K562 (cell line): ENCODE measurements at regions not wholly inside any gene's neighbourhood (a gene's known extent, or its start where the extent isn't known, plus 50 kb on each side); places are given as distances from the start of the nearest gene placed in this dataset.
A peak's percentile ranks its signal among the peaks of the same experiment; 100 is the strongest.

Source experiments
- ATAC-seq: fragments of 200-7000 bp; cut with Tn5 transposase; 3 replicates; pipeline ENCODE4 v1.9.1; 2020; ENCODE audit warnings: moderate library complexity
- BruUV-seq: library from RNA; stranded (reverse); fragments of 400-500 nt; replicated peaks from 2 replicates; lab custom pipeline; 2021; lab: Mats Ljungman, UMichigan
- CTCF ChIA-PET: fragments of 300-600 bp; formaldehyde crosslinking; extraction: SDS; loops from one replicate; lab custom pipeline; 2021; ENCODE audit warnings: low intra/inter-chr PET ratio; lab: Yijun Ruan, JAX
- POLR2A ChIA-PET: fragments of 300-600, 350-650 bp; sonication (Branson Sonifier 250); formaldehyde crosslinking; extraction: SDS; loops from one replicate; lab custom pipeline; 2021; ENCODE audit warnings: antibody characterized with exemption, inconsistent platforms; lab: Yijun Ruan, JAX
- DNase-seq, 4 experiments: peaks; one replicate each; pipeline versions ENCODE4 v3.0.0 to v3.0.0-alpha.2; 2011 to 2018; ENCODE audit warnings: low spot score in 3 of 4, mixed read lengths in 3 of 4; ENCODE audit errors: extremely low read depth in 1 of 4
- FAIRE-seq: peaks from 2 replicates; lab custom pipeline; 2011; peaks lifted over from hg19 to GRCh38; lab: Jason Lieb, UNC
- H2AFZ ChIP-seq: 2 replicates; pipeline ENCODE4 v1.6.0; 2011; ENCODE audit warnings: low read depth, low read length, control low read depth, inconsistent platforms
- H3K27ac ChIP-seq: fragments of 200-600 bp; 3 replicates; pipeline ENCODE4 v1.8.0; 2011; ENCODE audit warnings: low read depth, mild to moderate bottlenecking, control low read depth, inconsistent platforms, low read length, moderate library complexity, mixed read lengths; ENCODE audit errors: extremely low read depth
- H3K27me3 ChIP-seq, 2 experiments: fragments of 300-600 bp in 1 of 2; 2 replicates in 1 of 2; 3 replicates in 1 of 2; pipeline versions ENCODE4 v1.6.0 to v1.8.0; 2011; ENCODE audit warnings: inconsistent platforms in 2 of 2, low read length in 2 of 2, mild to moderate bottlenecking in 1 of 2, mixed read lengths in 1 of 2, moderate library complexity in 1 of 2; ENCODE audit not compliant: control insufficient read depth in 2 of 2, insufficient read depth in 2 of 2
- H3K36me3 ChIP-seq: fragments of 300-600 bp; 3 replicates; pipeline ENCODE4 v1.8.0; 2011; ENCODE audit warnings: mild to moderate bottlenecking, low read length, inconsistent platforms; ENCODE audit not compliant: control insufficient read depth, insufficient read depth
- H3K4me1 ChIP-seq, 2 experiments: fragments of 200-600 bp in 1 of 2; replicated peaks in 1 of 2; 2 replicates in 1 of 2; 3 replicates in 1 of 2; pipeline versions ENCODE4 v1.5.1 to v1.8.0; 2011; ENCODE audit warnings: inconsistent platforms in 2 of 2, low read length in 2 of 2, mild to moderate bottlenecking in 1 of 2, mixed read lengths in 1 of 2, moderate library complexity in 1 of 2; ENCODE audit not compliant: control insufficient read depth in 2 of 2, insufficient read depth in 2 of 2
- H3K4me2 ChIP-seq: 2 replicates; pipeline ENCODE4 v1.6.1; 2011; ENCODE audit warnings: low read length, control low read depth, inconsistent platforms, mixed read lengths; ENCODE audit not compliant: insufficient read depth
- H3K4me3 ChIP-seq: fragments of 200-600 bp; sonication (generic), shearing (Covaris generic); 2 replicates; pipeline ENCODE4 v1.5.1; 2016; ENCODE audit warnings: control low read depth, inconsistent platforms
- H3K79me2 ChIP-seq: fragments of 200-600 bp; 3 replicates; pipeline ENCODE4 v1.8.0; 2011; ENCODE audit warnings: low read length, inconsistent platforms; ENCODE audit not compliant: control insufficient read depth, insufficient read depth
- H3K9ac ChIP-seq, 2 experiments: 2 replicates each; pipeline versions ENCODE4 v1.6.0 to v1.6.1; 2011; ENCODE audit warnings: low read depth in 2 of 2, low read length in 2 of 2, control low read depth in 1 of 2, inconsistent platforms in 1 of 2, mild to moderate bottlenecking in 1 of 2, mixed read lengths in 1 of 2; ENCODE audit not compliant: insufficient read depth in 1 of 2
- H3K9me1 ChIP-seq: one replicate; pipeline ENCODE4 v1.6.0; 2011; ENCODE audit warnings: inconsistent platforms, mild to moderate bottlenecking, low read length, moderate library complexity; ENCODE audit not compliant: control insufficient read depth, insufficient read depth
- H3K9me3 ChIP-seq: replicated peaks from 2 replicates; pipeline ENCODE4 v1.5.1; 2011; ENCODE audit warnings: low read depth, low read length, inconsistent platforms; ENCODE audit not compliant: control insufficient read depth, insufficient read depth
- H4K20me1 ChIP-seq: replicated peaks from 2 replicates; pipeline ENCODE4 v1.6.1; 2011; ENCODE audit warnings: low read length, inconsistent platforms, mixed read lengths; ENCODE audit not compliant: control insufficient read depth, insufficient read depth
- CBFA2T3 ChIP-seq: fragments of 450-650 bp; IDR thresholded peaks from 2 replicates; pipeline ENCODE4 v1.6.1; 2017
- CEBPG ChIP-seq, 3 experiments: fragments of 200-800 bp in 1 of 3; sonication (Bioruptor generic) in 1 of 3; sonication (generic) in 1 of 3; formaldehyde crosslinking in 1 of 3; IDR thresholded peaks in 2 of 3; conservative IDR thresholded peaks in 1 of 3; 2 replicates each; pipeline versions ENCODE4 v1.6.1 to v1.8.0; 2016 to 2022; ENCODE audit warnings: missing compliant biosample characterization in 2 of 3, missing genetic modification characterization in 2 of 3, mild to moderate bottlenecking in 1 of 3, missing genetic modification reagents in 1 of 3
- CHCHD3 ChIP-seq: fragments of 250-450 bp; sonication (Bioruptor Pico); IDR thresholded peaks from 2 replicates; pipeline ENCODE4 v2.1.2; 2022; ENCODE audit warnings: mild to moderate bottlenecking
- MEF2A ChIP-seq: IDR thresholded peaks from 2 replicates; pipeline ENCODE4 v1.6.1; 2011; ENCODE audit warnings: low read depth, mild to moderate bottlenecking, low read length, moderate library complexity; ENCODE audit not compliant: control insufficient read depth
- ZNF124 ChIP-seq: sonication (generic); formaldehyde crosslinking; IDR thresholded peaks from 2 replicates; pipeline ENCODE4 v1.8.1; 2022; ENCODE audit warnings: missing genetic modification reagents
- ZNF436 ChIP-seq: fragments of 250-450, 450-650 bp; sonication (Bioruptor Pico); formaldehyde crosslinking; IDR thresholded peaks from 2 replicates; pipeline ENCODE4 v1.7.0; 2020; ENCODE audit warnings: mild to moderate bottlenecking
- WGBS: fragments of 100-300 bp; shearing (Covaris generic); methylation state at CpG from one replicate; pipeline ENCODE4 v1.1.6; 2016; ENCODE audit warnings: low coverage, mixed read lengths; ENCODE audit not compliant: insufficient coverage; ENCODE audit errors: missing lambda C conversion rate; 5-methylcytosine and 5-hydroxymethylcytosine counted together
- in situ Hi-C: fragments of 300-500 bp; cut with MboI; formaldehyde crosslinking; loops from 4 replicates; pipeline ENCODE4 v1.15.0; 2018; ENCODE audit warnings: inconsistent platforms, mixed read lengths
- intact Hi-C: fragments of 100-400 bp; cut with micrococcal nuclease; formaldehyde crosslinking; loops from 2 replicates; pipeline ENCODE4 v1.14.2; 2022
- TF ChIP-seq, protein P1 (sequence below): fragments of 200-800 bp; sonication (Bioruptor generic); IDR thresholded peaks from 2 replicates; pipeline ENCODE4 v1.6.1; 2017; ENCODE audit warnings: missing genetic modification characterization, missing compliant biosample characterization
- TF ChIP-seq, protein P2 (sequence below), 3 experiments: IDR thresholded peaks in 2 of 3; conservative IDR thresholded peaks in 1 of 3; 2 replicates each; pipeline ENCODE4 v1.5.1; 2011 to 2012; ENCODE audit warnings: low read length in 3 of 3, mild to moderate bottlenecking in 3 of 3, control low read depth in 2 of 3, improper control_type of control experiment in 1 of 3, inconsistent platforms in 1 of 3, low read depth in 1 of 3, mixed read lengths in 1 of 3, moderate library complexity in 1 of 3; ENCODE audit not compliant: insufficient read depth in 2 of 3
- TF ChIP-seq, protein P3 (sequence below), 2 experiments: fragments of 450-650 bp; formaldehyde crosslinking in 1 of 2; IDR thresholded peaks; 2 replicates each; pipeline versions ENCODE4 v1.4.0 to v1.6.1; 2014 to 2020; ENCODE audit warnings: mild to moderate bottlenecking in 2 of 2, borderline replicate concordance in 1 of 2, low read depth in 1 of 2

DNA sequence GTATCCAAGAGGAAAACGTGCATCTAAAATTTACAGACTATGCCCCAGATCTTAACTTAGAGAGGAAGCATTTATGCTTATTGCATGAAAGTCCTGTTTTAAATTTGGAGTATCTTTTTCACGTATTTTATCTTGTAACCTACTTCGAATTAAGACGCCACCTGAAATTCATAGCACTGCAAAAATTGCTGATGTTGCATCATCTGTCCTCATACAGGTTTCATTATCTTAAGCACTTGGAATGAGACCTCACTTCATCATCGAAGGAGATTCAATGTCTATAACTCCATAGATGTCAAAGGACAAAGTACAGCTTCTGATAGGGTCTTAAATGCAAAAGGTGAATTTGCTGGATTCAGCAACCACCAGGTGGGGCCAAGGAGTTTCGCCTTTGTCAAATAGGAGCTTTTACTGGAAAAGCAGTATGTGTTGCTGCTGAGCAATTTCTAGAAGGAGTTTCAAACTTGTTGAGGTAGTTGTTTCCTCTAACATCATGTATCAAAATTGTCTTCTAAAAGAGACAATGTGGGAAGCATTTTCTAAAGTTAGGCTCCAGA is 106.4 kb upstream of the CCDC85A start:
- ChIA-PET CTCF (interaction anchor here (1.1 to 2.2 kb wide), 4 partner anchors 52 to 1440 kb away, joined by 3 to 18 read pairs (median 5); no protein-coding TSS in a partner anchor), POLR2A (interaction anchor here (1.0 kb wide), 1 partner anchor 100 kb away, joined by 3 read pairs; no protein-coding TSS in a partner anchor)
- Histone ChIP-seq H3K9ac (no peak overlapping the region), H3K9me1 (no peaks in the 10 kb centered on the region), H3K4me1 (no peaks in the 10 kb centered on the region), H3K36me3 (no peaks in the 10 kb centered on the region), H2AFZ (no peak overlapping the region), H3K4me2 (no peak overlapping the region), H3K79me2 (no peaks in the 10 kb centered on the region), H3K27ac (no peak overlapping the region), H3K9me3 (no peaks in the 10 kb centered on the region), H3K27me3 (no peaks in the 10 kb centered on the region; a peak in 2 of 5 replicates), H3K4me3 (no peak overlapping the region), H4K20me1 (no peaks in the 10 kb centered on the region)
- in situ Hi-C loops, result no loop called here
- FAIRE-seq (peak; percentile 84), ATAC-seq (peak; percentile 77), DNase-seq (peak in 3 of 4 experiments; percentile 12 to 53 (median 32))
- BruUV-seq, result no TSS peak
- intact Hi-C loops, result loop anchor here (1.0 to 10.0 kb wide), 2 partner anchors 55 to 1437 kb away; no protein-coding TSS in a partner anchor
- WGBS, result 1% methylated on average over 6 of the region's 6 CpGs
- TF ChIP-seq, protein P1, sequence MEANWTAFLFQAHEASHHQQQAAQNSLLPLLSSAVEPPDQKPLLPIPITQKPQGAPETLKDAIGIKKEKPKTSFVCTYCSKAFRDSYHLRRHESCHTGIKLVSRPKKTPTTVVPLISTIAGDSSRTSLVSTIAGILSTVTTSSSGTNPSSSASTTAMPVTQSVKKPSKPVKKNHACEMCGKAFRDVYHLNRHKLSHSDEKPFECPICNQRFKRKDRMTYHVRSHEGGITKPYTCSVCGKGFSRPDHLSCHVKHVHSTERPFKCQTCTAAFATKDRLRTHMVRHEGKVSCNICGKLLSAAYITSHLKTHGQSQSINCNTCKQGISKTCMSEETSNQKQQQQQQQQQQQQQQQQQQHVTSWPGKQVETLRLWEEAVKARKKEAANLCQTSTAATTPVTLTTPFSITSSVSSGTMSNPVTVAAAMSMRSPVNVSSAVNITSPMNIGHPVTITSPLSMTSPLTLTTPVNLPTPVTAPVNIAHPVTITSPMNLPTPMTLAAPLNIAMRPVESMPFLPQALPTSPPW (CRISPR knock-in tag), result no peak
- TF ChIP-seq, protein P2, sequence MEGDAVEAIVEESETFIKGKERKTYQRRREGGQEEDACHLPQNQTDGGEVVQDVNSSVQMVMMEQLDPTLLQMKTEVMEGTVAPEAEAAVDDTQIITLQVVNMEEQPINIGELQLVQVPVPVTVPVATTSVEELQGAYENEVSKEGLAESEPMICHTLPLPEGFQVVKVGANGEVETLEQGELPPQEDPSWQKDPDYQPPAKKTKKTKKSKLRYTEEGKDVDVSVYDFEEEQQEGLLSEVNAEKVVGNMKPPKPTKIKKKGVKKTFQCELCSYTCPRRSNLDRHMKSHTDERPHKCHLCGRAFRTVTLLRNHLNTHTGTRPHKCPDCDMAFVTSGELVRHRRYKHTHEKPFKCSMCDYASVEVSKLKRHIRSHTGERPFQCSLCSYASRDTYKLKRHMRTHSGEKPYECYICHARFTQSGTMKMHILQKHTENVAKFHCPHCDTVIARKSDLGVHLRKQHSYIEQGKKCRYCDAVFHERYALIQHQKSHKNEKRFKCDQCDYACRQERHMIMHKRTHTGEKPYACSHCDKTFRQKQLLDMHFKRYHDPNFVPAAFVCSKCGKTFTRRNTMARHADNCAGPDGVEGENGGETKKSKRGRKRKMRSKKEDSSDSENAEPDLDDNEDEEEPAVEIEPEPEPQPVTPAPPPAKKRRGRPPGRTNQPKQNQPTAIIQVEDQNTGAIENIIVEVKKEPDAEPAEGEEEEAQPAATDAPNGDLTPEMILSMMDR (IDR thresholded peaks at IDR 0.05 in 2 of 3, conservative IDR thresholded peaks at IDR 0.05 in 1 of 3; ENCODE audit: insufficient read depth in 2 of 3, low read depth in 1 of 3, low read length in 3 of 3), result peak; percentile 56 to 69 (median 66); a peak in 5 of 6 replicates
- TF ChIP-seq MEF2A (no peak), ZNF436 (CRISPR knock-in tag) (no peak), CEBPG (CRISPR knock-in tag; IDR thresholded peaks at IDR 0.05) (no peak), CEBPG (tag; conservative IDR thresholded peaks at IDR 0.05 in 1 of 2, IDR thresholded peaks at IDR 0.05 in 1 of 2) (peak in 1 of 2 experiments; percentile 79; a peak in 2 of 4 replicates), CHCHD3 (no peak), ZNF124 (no peak), CBFA2T3 (no peak)
- TF ChIP-seq, protein P3, sequence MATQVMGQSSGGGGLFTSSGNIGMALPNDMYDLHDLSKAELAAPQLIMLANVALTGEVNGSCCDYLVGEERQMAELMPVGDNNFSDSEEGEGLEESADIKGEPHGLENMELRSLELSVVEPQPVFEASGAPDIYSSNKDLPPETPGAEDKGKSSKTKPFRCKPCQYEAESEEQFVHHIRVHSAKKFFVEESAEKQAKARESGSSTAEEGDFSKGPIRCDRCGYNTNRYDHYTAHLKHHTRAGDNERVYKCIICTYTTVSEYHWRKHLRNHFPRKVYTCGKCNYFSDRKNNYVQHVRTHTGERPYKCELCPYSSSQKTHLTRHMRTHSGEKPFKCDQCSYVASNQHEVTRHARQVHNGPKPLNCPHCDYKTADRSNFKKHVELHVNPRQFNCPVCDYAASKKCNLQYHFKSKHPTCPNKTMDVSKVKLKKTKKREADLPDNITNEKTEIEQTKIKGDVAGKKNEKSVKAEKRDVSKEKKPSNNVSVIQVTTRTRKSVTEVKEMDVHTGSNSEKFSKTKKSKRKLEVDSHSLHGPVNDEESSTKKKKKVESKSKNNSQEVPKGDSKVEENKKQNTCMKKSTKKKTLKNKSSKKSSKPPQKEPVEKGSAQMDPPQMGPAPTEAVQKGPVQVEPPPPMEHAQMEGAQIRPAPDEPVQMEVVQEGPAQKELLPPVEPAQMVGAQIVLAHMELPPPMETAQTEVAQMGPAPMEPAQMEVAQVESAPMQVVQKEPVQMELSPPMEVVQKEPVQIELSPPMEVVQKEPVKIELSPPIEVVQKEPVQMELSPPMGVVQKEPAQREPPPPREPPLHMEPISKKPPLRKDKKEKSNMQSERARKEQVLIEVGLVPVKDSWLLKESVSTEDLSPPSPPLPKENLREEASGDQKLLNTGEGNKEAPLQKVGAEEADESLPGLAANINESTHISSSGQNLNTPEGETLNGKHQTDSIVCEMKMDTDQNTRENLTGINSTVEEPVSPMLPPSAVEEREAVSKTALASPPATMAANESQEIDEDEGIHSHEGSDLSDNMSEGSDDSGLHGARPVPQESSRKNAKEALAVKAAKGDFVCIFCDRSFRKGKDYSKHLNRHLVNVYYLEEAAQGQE (IDR thresholded peaks at IDR 0.05; ENCODE audit: borderline replicate concordance), result peak; percentile 52; the same call in 1 of the 2 replicates
- TF ChIP-seq, protein P3 (CRISPR knock-in tag; IDR thresholded peaks at IDR 0.05; ENCODE audit: low read depth), result no peak
